ENCODE measurements at regions not wholly inside any gene's neighbourhood (a gene's known extent, or its start where the extent isn't known, plus 50 kb on each side); places are given as distances from the start of the nearest gene placed in this dataset.
"Not testable (repeated sequence)": the region's sequence is repeated elsewhere in the genome, so short reads cannot be mapped to it uniquely, and the experiment has no call there.

DNA sequence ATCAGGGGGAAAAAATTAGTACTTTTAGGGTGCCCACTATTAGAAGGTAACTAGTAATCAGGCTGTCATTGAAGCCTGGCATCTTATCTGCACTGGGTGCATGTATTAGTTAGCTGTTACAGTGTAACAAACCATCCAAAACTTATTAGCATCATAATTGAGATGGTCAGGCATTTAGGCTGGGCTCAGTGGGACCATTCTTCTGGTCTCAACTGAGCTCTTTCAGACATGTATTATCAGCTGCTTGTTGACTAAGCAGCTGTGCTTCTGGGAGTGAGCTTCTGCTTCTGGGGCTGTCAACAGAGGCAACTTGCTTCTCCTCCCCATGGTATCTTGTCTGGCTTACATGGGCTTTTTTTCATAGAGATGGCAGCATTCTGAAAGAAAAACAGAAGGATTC is 154.0 kb upstream of the ZNF92 start:
- ATAC-seq (ENCODE audit: low FRiP score) (no peak), DNase-seq (ENCODE audit: low spot score) (no peak)
- TF ChIP-seq, protein P1, sequence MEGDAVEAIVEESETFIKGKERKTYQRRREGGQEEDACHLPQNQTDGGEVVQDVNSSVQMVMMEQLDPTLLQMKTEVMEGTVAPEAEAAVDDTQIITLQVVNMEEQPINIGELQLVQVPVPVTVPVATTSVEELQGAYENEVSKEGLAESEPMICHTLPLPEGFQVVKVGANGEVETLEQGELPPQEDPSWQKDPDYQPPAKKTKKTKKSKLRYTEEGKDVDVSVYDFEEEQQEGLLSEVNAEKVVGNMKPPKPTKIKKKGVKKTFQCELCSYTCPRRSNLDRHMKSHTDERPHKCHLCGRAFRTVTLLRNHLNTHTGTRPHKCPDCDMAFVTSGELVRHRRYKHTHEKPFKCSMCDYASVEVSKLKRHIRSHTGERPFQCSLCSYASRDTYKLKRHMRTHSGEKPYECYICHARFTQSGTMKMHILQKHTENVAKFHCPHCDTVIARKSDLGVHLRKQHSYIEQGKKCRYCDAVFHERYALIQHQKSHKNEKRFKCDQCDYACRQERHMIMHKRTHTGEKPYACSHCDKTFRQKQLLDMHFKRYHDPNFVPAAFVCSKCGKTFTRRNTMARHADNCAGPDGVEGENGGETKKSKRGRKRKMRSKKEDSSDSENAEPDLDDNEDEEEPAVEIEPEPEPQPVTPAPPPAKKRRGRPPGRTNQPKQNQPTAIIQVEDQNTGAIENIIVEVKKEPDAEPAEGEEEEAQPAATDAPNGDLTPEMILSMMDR (IDR thresholded peaks at IDR 0.05) = no peak

DNA sequence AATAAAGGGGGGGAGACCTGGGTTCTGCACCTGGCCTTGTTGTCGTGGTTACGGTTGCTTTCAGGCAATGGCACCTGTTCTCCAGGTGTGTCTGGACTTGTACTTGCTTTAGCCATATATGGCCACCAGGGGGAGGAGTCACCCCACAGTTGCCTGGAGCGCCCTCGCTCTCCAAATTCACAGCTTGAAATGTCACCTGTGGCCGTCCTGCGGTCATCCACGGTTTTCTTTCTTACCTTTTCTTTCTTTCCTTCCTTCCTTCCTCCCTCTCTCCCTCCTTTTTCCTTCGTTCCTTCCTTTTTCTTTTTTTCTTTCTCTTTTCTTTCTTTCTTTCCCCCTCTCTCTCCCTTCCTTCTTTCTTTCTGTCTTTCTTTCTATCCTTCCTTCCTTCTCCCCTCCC is 157.2 kb upstream of the ZNF92 start:
- DNase-seq (ENCODE audit: low spot score) (no peak), ATAC-seq (ENCODE audit: low FRiP score) (no peak)
- TF ChIP-seq, protein P1 (IDR thresholded peaks at IDR 0.05) = peak in 1 of 3 donors; percentile 52

DNA sequence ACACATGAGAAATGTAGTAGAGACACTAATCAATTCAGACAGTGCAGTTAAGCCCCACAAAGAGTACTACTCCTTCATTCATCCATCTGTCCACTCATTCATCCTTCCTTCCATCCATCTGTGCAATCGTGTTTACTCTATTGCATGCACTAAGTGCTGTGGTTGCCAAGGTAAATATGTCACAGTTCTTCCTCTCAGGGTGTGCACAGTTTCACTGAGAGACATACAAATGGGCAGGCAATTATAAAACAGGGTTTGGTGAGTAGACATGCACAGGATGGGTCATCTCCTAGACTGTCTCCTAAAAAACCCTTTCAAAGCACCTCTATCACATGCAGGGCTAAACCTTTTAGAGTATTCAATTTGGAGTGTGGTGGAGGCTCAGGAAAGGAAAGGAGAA is 160.4 kb upstream of the ZNF92 start:
- ATAC-seq (ENCODE audit: low FRiP score); DNase-seq (ENCODE audit: low spot score): not testable (repeated sequence)

DNA sequence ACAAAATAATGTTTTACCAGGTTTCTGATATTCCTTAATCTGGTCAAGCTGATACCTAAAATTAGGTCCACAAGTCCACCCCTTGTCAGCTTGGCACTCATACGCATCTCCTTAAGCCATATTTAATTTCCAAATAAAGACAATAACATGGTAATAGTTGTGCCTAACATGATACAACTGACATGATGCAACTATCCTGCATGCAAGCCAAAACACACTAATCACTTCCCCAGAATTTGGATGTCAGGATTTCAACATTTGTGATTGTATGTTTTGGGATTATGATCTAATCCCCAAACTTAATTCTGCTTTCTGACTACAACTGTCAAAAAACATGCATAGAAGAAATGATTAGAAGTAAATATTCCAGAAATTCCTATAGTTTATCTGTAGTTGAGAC is 174.4 kb upstream of the ZNF92 start:
- DNase-seq (ENCODE audit: low spot score); ATAC-seq (ENCODE audit: low FRiP score): not testable (repeated sequence)

DNA sequence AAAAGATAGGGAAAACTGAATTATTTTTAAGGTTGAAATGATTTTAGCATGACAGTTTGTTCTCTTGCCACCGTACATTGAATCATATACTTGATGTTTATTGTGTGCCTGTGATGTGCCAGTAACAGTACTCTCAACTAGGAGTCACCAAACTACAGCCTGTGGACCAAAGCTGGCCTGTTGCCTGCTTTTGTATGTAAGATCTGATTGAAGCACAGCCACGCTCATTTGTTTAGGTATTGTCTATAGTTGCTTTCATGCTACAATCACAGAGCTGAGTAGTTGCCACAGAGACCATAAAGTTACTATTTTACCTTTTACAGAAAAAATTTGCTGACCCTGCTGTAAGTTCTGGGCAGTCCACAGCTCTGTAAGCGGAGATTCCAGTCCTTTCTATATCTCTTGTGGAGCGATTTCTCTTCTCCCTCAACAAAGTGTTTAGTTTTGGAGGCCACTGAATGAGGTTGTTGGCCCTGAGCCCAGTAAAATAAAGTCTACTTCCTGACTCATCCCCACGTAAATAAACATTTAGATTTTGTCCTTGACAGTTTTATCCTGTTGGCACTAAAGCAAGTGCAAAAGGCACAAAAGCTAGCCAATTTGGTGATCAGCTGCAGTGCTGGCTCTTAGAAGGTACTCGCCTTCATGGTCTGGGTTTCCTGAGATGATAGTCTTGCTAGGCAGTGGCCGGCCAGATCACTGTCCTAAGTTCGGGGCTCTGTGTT is 180.2 kb upstream of the ZNF92 start:
- not testable (repeated sequence) for ATAC-seq (ENCODE audit: low FRiP score)

DNA sequence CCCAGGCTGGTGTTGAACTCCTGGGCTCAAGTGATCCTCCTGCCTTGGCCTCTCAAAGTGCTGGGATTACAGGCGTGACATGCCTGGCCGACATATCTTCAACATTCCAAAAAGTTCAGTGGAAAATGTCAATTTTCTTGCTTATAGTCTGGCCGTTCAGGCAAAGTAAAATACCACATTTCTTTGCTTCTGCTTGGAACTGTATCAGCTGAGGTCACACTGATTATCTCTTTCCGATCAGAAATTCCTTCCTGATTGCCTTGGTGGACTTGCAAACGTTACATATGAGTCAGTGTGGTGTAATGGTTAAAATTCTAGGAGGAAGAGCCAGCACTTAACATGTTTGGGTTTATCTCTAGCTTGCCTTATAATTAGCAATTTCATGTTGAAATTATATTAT is 170.6 kb upstream of the ERV3-1 start:
- DNase-seq (ENCODE audit: low spot score); ATAC-seq (ENCODE audit: low FRiP score): not testable (repeated sequence)

More for the DNA sequence above, 180.2 kb upstream of the ZNF92 start:
- not testable (repeated sequence) for DNase-seq (ENCODE audit: low spot score)

DNA sequence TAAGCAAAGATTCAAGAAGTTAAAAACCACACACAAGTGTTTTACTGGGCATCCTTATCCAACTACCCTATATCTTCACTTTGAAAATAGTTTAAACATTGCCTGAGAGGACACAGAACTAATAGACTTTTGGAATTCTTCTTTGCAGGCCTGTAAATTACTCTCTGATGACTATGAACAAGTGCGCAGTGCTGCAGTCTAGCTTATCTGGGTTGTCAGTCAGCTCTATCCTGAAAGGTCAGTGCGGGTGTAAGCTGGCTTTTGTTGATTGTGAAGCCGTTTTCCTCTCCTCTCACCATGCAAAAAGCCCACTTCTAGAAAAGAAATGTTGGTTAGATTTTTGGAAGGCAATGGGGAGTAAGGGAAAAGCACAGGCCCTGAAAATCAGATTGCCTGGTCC is 143.6 kb upstream of the ERV3-1 start:
- not testable (repeated sequence) for DNase-seq (ENCODE audit: low spot score); ATAC-seq (ENCODE audit: low FRiP score)

DNA sequence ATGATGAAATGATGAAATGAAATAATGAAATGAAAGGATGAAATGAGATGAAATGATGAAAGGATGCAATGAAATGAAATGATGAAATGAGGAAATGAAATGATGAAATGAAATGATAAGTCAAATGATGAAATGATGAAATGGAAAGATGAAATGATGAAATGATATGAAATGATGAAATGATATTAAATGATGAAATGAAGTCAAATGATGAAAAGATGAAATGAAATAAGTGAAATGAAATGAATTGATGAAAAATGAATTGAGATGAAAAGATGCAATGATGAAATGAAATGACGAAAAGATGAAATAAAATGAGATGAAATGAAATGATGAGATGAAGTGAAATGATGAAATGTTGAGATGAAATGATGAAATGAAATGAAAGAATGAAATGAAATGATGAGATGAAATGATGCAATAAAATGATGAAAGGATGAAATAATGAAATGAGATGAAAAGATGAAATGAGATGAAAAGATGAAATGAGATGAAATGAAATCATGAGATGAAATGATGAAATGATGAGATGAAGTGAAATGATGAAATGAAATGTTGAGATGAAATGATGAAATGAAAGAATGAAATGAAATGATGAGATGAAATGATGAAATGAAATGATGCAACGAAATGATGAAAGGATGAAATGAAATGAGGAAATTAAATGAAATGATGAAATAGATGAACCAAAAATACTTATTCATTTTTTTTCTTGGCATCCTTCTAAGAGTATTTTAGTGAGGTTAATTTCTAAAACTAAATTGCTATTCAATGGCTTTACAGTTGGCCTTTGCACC is 139.8 kb upstream of the ERV3-1 start:
- DNase-seq (ENCODE audit: low spot score); ATAC-seq (ENCODE audit: low FRiP score): not testable (repeated sequence)

DNA sequence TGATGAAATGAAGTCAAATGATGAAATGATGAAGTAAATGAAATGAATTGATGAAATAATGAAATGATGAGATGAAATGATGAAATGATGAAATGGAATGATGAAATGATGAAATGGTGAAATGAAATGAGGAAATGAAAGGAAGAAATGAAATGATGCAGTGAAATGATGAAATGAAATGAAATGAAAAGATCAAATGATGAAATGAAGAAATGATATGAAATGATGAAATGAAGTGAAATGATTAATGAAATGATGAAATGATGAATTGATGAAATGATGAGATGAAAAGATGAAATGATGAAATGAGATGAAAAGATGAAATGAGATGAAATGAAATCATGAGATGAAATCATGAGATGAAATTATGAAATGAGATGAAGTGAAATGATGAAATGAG is 139.2 kb upstream of the ERV3-1 start:
- not testable (repeated sequence) for ATAC-seq (ENCODE audit: low FRiP score); DNase-seq (ENCODE audit: low spot score)

DNA sequence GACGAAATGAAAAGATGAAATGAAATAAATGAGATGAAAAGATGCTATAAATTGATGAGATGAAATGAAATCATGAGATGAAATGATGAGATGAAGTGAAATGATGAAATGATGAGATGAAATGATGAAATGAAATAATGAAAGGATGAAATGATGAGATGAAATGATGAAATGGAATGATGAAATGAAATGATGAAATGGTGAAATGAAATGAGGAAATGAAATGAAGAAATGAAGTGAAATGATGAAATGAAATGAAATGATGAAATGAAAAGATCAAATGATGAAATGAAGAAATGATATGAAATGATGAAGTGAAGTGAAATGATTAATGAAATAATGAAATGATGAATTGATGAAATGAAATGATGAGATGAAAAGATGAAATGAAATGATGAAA is 138.5 kb upstream of the ERV3-1 start:
- not testable (repeated sequence) for DNase-seq (ENCODE audit: low spot score); ATAC-seq (ENCODE audit: low FRiP score)

DNA sequence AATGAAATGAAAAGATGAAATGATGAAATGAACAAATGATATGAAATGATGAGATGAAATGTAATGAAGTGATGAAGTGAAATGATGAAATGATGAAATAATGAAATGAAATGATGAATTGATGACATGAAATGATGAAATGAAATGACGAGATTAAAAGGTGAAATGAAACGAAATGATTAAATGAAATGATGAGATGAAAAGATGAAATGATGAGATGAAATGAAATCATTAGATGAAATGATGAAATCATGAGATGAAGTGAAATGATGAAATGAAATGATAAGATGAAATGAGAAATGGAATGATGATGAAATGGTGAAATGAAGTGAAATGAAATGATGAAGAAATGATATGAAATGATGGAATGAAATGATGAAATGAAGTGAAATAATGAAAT is 138.1 kb upstream of the ERV3-1 start:
- not testable (repeated sequence) for DNase-seq (ENCODE audit: low spot score); ATAC-seq (ENCODE audit: low FRiP score)

DNA sequence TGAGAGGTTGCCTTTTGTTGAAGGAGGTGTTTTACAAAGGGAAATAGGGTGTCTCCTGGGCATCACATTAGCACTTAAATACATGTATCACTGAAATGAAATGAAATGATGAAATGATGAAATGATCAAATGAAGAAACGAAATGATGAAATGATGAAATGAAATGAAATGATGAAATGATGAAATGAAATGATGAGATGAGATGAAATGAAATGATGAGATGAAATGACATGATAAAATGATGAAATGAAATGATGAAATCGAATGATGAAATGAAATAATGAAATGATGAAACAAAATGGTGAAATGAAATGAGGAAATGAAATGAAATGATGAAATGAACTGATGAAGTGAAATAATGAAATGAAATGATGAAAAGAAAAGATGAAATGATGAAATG is 137.6 kb upstream of the ERV3-1 start:
- not testable (repeated sequence) for ATAC-seq (ENCODE audit: low FRiP score); DNase-seq (ENCODE audit: low spot score)

DNA sequence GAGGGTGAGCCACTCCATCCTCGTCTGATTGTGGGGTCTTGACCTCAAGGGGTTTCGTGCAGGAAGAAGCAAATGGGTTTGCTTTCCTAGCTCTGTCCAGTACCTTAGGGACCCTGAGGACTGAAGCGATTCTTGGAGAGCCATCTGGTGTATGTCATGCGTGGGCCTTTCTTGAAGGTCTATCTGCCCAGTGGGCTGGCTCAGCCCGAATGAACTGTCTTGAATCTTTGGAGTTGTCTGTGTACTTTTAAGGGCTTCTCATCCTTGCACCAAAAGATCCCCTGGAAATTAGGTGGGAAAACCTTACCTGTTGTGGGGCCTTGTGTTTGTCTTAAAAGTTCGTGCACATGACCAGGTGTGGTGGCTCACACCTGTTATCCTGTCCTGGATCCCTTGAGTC is 135.4 kb upstream of the ERV3-1 start:
- DNase-seq (ENCODE audit: low spot score); ATAC-seq (ENCODE audit: low FRiP score): not testable (repeated sequence)

DNA sequence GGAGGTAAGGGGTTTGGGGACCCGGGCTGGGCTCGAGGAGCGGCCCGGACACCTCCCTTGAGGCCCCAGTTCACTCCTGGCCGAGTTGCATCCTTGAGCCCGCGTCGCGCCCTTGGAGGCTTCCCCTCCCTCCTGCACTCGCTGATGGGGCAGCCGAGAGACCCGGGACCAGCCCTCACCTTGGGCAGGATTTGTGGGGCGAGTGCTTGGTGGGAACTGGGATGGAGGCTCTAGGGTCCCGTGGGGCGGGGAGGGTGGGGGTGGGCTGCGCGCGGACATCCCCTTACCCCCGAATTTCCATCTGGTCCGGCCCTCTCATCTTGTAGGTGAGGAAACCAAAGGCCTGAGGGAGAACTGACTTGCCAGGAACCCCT is 134.9 kb upstream of the ERV3-1 start:
- DNase-seq (ENCODE audit: low spot score); ATAC-seq (ENCODE audit: low FRiP score): not testable (repeated sequence)

DNA sequence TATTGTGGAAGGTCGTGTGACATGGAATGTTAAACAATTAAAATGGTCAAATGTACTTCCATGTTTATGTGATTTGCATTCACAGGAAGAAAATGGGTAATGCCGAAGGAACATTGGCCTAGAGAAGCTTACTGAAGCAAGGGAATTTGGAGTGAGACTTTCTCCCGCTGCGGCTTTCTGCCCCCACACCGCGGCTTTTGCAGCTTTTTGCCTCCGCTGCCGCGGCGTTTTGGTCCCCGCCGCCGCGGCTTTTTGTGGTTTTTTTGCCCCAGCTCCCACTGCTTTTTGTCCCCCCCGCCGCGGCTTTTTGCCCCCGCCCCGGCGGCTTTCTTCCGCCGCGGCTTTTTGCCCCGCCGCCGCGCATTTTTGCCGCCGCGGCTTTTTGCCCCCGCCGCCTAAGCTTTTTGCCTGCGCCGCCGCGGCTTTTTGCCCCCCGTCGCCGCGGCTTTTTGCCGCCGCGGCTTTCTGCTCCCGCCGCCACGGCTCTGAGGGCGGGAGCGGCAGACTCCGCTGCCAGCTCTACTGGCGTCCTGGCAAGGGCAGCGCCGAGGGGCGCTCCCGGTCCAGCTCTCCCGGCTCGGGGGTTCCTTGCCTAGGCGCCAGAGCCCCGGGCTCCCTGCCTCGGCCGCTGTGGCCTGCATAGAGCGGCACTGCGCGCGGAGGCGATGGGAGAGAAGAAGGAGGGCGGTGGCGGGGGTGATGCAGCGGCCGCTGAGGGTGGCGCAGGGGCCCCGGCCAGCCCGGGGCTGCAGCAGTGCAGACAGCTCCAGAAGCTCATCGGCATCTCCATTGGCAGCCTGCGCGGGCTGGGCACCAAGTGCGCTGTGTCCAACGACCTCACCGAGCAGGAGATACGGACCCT is 134.3 kb upstream of the ERV3-1 start:
- DNase-seq (ENCODE audit: low spot score); ATAC-seq (ENCODE audit: low FRiP score): not testable (repeated sequence)

DNA sequence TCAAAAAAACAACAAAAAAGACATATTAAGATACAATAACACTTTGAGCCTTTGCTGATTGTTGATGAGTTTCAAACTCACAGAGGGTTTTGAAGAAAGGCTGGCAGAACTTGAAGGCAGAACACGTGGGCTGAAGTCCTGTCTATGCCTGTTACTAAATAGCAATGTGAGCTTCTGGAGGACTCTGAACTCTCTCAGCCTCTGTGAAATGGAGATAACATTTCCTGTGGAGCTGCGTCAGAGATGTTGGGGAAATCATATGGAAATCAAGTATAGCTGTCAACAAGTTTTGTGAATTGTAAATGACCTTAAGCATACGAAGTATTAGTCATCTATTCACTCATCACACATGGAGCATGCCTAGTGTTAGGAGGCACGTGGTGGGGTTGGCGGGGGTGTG is 130.4 kb upstream of the ERV3-1 start:
- ATAC-seq (ENCODE audit: low FRiP score); DNase-seq (ENCODE audit: low spot score): not testable (repeated sequence)

DNA sequence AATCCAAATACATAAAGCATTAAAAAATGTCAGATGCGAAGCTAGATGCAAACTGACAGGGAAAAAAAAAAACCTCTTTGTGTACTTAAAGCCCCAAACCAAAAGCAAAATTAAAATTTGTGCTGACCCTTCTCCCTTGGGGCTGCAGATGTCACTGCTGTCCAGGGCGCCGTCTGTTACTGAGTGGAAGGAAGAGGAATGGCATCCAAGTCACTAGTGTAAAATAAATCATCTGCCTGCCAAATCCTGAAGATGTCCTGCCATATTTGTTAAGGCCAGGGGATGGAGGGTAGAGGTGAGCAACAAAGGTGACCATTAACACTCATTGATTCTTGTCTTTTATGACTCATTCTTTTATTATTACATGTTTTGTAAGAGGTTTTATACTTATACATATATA is 126.6 kb upstream of the ERV3-1 start:
- not testable (repeated sequence) for ATAC-seq (ENCODE audit: low FRiP score); DNase-seq (ENCODE audit: low spot score)

All from omental fat pad (tissue), 3 donors.